GM23338 (cell line): ENCODE measurements at regions not wholly inside any gene's neighbourhood (a gene's known extent, or its start where the extent isn't known, plus 50 kb on each side); places are given as distances from the start of the nearest gene placed in this dataset.

Source experiments
- ATAC-seq: fragments of 200-7000 bp; cut with Tn5 transposase; 3 replicates; pipeline ENCODE4 v1.9.1; 2020
- DNase-seq: peaks from one replicate; pipeline ENCODE4 v3.0.0-alpha.2; 2015; ENCODE audit warnings: low spot score
- H2AFZ ChIP-seq: fragments of 200-600 bp; sonication (generic); 2 replicates; pipeline ENCODE4 v1.8.0; 2016; ENCODE audit warnings: antibody characterized with exemption, mild to moderate bottlenecking, moderate library complexity
- H3F3A ChIP-seq: fragments of 200-600 bp; sonication (generic); replicated peaks from 2 replicates; pipeline ENCODE4 v1.8.0; 2017; ENCODE audit warnings: antibody characterized with exemption, mixed run types, low read depth
- H3K27ac ChIP-seq: fragments of 200-600 bp; sonication (generic); 2 replicates; pipeline ENCODE4 v1.6.1; 2016; ENCODE audit warnings: low read depth
- H3K27me3 ChIP-seq: fragments of 200-600 bp; sonication (generic); 2 replicates; pipeline ENCODE4 v1.8.0; 2016; ENCODE audit warnings: mild to moderate bottlenecking, mixed run types, moderate library complexity; ENCODE audit not compliant: insufficient read depth
- H3K36me3 ChIP-seq: fragments of 200-600 bp; sonication (generic); 2 replicates; pipeline ENCODE4 v1.8.0; 2016; ENCODE audit warnings: mild to moderate bottlenecking; ENCODE audit not compliant: insufficient read depth
- H3K4me1 ChIP-seq: fragments of 200-600 bp; sonication (generic); 2 replicates; pipeline ENCODE4 v1.8.0; 2016; ENCODE audit warnings: mild to moderate bottlenecking, moderate library complexity; ENCODE audit not compliant: insufficient read depth
- H3K4me2 ChIP-seq: fragments of 200-600 bp; sonication (generic); 2 replicates; pipeline ENCODE4 v1.7.1; 2017; ENCODE audit warnings: mixed run types
- H3K4me3 ChIP-seq: fragments of 200-600 bp; sonication (generic); 2 replicates; pipeline ENCODE4 v1.6.1; 2016; ENCODE audit warnings: mixed run types
- H3K79me2 ChIP-seq: fragments of 200-600 bp; sonication (generic); replicated peaks from 2 replicates; pipeline ENCODE4 v1.8.0; 2017; ENCODE audit warnings: mild to moderate bottlenecking; ENCODE audit not compliant: insufficient read depth
- H3K9me2 ChIP-seq: fragments of 200-600 bp; sonication (generic); 2 replicates; pipeline ENCODE4 v1.8.0; 2017; ENCODE audit not compliant: insufficient read depth
- H4K20me1 ChIP-seq: fragments of 200-600 bp; sonication (generic); replicated peaks from 2 replicates; pipeline ENCODE4 v1.8.0; 2017; ENCODE audit warnings: mild to moderate bottlenecking; ENCODE audit not compliant: insufficient read depth
- H3K27ac Mint-ChIP-seq: 2 replicates; pipeline ENCODE4 v1.8.0; 2020; ENCODE audit warnings: inconsistent platforms, mild to moderate bottlenecking, moderate library complexity, mixed read lengths
- H3K27me3 Mint-ChIP-seq: 3 replicates; pipeline ENCODE4 v1.8.0; 2022; ENCODE audit warnings: low read depth, mild to moderate bottlenecking, moderate library complexity, mixed read lengths, inconsistent platforms; ENCODE audit not compliant: insufficient read depth, poor library complexity
- H3K36me3 Mint-ChIP-seq: 3 replicates; pipeline ENCODE4 v1.8.0; 2021; ENCODE audit warnings: low read depth, mild to moderate bottlenecking, inconsistent platforms, moderate library complexity, mixed read lengths
- H3K4me1 Mint-ChIP-seq: 3 replicates; pipeline ENCODE4 v1.8.0; 2020; ENCODE audit warnings: mild to moderate bottlenecking, inconsistent platforms, mixed read lengths
- H3K4me3 Mint-ChIP-seq: 3 replicates; pipeline ENCODE4 v1.8.0; 2021; ENCODE audit warnings: moderate library complexity, mild to moderate bottlenecking, inconsistent platforms, mixed read lengths
- H3K9me3 Mint-ChIP-seq: 3 replicates; pipeline ENCODE4 v1.8.0; 2020; ENCODE audit warnings: moderate library complexity, mild to moderate bottlenecking, inconsistent platforms, mixed read lengths
- CREB1 ChIP-seq: fragments of 250-450 bp; sonication (Bioruptor Pico); IDR thresholded peaks from 2 replicates; pipeline ENCODE4 v1.5.0; 2020; ENCODE audit warnings: low read depth, mild to moderate bottlenecking, moderate library complexity
- EZH2 ChIP-seq: fragments of 200-600 bp; sonication (generic); IDR thresholded peaks from one replicate; pipeline ENCODE4 v1.8.0; 2017; ENCODE audit warnings: antibody characterized with exemption, mild to moderate bottlenecking, low read depth; ENCODE audit not compliant: unreplicated experiment
- ZNF114 ChIP-seq: fragments of 250-450 bp; sonication (Bioruptor Pico); IDR thresholded peaks from 2 replicates; pipeline ENCODE4 v1.5.0; 2020; ENCODE audit warnings: mild to moderate bottlenecking, moderate library complexity
- TF ChIP-seq, protein P1 (sequence below): fragments of 250-450 bp; sonication (Bioruptor Pico); IDR thresholded peaks from 2 replicates; pipeline ENCODE4 v1.5.0; 2020; ENCODE audit warnings: mild to moderate bottlenecking, moderate library complexity
- TF ChIP-seq, protein P2 (sequence below): IDR thresholded peaks from 2 replicates; pipeline ENCODE4 v1.6.1; 2016; ENCODE audit warnings: antibody characterized with exemption
- TF ChIP-seq, protein P3 (sequence below): IDR thresholded peaks from one replicate; pipeline ENCODE4 v1.6.1; 2018; ENCODE audit warnings: antibody characterized with exemption; ENCODE audit not compliant: unreplicated experiment

DNA sequence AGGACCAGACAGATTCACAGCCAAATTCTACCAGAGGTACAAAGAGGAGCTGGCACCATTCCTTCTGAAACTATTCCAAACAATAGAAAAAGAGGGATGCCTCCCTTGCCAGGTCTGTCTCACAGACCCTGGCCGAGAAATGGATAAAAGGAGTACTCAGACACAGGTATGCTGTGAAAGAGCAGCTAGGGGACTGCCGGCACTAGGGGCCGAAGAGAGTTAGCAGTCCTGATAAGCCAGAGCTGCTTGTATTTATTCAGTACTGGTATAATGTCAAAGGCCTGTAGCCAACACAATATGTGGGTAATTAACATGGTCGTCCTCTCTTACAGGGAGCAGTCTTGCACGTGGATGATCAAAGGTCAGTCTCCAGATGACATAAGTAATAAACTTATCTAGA is 1042.1 kb upstream of the LCORL start (continued):
- TF ChIP-seq, protein P1, sequence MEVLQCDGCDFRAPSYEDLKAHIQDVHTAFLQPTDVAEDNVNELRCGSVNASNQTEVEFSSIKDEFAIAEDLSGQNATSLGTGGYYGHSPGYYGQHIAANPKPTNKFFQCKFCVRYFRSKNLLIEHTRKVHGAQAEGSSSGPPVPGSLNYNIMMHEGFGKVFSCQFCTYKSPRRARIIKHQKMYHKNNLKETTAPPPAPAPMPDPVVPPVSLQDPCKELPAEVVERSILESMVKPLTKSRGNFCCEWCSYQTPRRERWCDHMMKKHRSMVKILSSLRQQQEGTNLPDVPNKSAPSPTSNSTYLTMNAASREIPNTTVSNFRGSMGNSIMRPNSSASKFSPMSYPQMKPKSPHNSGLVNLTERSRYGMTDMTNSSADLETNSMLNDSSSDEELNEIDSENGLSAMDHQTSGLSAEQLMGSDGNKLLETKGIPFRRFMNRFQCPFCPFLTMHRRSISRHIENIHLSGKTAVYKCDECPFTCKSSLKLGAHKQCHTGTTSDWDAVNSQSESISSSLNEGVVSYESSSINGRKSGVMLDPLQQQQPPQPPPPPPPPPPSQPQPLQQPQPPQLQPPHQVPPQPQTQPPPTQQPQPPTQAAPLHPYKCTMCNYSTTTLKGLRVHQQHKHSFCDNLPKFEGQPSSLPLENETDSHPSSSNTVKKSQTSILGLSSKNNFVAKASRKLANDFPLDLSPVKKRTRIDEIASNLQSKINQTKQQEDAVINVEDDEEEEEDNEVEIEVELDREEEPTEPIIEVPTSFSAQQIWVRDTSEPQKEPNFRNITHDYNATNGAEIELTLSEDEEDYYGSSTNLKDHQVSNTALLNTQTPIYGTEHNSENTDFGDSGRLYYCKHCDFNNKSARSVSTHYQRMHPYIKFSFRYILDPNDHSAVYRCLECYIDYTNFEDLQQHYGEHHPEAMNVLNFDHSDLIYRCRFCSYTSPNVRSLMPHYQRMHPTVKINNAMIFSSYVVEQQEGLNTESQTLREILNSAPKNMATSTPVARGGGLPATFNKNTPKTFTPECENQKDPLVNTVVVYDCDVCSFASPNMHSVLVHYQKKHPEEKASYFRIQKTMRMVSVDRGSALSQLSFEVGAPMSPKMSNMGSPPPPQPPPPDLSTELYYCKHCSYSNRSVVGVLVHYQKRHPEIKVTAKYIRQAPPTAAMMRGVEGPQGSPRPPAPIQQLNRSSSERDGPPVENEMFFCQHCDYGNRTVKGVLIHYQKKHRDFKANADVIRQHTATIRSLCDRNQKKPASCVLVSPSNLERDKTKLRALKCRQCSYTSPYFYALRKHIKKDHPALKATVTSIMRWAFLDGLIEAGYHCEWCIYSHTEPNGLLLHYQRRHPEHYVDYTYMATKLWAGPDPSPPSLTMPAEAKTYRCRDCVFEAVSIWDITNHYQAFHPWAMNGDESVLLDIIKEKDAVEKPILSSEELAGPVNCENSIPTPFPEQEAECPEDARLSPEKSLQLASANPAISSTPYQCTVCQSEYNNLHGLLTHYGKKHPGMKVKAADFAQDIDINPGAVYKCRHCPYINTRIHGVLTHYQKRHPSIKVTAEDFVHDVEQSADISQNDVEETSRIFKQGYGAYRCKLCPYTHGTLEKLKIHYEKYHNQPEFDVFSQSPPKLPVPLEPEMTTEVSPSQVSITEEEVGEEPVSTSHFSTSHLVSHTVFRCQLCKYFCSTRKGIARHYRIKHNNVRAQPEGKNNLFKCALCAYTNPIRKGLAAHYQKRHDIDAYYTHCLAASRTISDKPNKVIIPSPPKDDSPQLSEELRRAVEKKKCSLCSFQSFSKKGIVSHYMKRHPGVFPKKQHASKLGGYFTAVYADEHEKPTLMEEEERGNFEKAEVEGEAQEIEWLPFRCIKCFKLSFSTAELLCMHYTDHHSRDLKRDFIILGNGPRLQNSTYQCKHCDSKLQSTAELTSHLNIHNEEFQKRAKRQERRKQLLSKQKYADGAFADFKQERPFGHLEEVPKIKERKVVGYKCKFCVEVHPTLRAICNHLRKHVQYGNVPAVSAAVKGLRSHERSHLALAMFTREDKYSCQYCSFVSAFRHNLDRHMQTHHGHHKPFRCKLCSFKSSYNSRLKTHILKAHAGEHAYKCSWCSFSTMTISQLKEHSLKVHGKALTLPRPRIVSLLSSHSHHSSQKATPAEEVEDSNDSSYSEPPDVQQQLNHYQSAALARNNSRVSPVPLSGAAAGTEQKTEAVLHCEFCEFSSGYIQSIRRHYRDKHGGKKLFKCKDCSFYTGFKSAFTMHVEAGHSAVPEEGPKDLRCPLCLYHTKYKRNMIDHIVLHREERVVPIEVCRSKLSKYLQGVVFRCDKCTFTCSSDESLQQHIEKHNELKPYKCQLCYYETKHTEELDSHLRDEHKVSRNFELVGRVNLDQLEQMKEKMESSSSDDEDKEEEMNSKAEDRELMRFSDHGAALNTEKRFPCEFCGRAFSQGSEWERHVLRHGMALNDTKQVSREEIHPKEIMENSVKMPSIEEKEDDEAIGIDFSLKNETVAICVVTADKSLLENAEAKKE: no peak
- TF ChIP-seq CREB1 (CRISPR knock-in tag): no peak
- no peak for TF ChIP-seq EZH2
- TF ChIP-seq, protein P2, sequence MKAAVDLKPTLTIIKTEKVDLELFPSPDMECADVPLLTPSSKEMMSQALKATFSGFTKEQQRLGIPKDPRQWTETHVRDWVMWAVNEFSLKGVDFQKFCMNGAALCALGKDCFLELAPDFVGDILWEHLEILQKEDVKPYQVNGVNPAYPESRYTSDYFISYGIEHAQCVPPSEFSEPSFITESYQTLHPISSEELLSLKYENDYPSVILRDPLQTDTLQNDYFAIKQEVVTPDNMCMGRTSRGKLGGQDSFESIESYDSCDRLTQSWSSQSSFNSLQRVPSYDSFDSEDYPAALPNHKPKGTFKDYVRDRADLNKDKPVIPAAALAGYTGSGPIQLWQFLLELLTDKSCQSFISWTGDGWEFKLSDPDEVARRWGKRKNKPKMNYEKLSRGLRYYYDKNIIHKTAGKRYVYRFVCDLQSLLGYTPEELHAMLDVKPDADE: no peak
- no peak for TF ChIP-seq ZNF114 (CRISPR knock-in tag)

DNA sequence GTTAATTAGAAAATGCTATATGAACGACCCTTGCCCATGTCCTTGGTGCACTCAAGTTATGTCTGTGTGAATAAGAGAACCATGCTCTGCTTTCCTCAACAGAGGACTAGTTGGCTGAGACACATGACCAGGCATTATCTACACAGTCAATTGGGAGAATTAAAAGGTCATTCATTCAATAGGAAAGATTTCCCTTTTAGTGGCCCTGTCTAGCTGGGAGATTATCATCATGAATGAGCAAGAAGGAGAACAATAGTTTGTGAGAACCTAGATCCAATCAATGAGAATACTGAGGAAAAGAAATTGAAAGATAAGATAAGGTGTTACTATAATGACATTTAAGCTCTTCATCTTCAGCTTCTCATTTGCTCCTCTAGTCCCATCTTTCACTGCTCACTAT is 1033.4 kb upstream of the LCORL start:
- Histone ChIP-seq H3K79me2 (no peaks in the 10 kb centered on the region), H3K4me1 (0 out of 2 replicates have a peak, but pooled peaks cover 5% of the 10 kb centered on the region), H3K4me3 (no peak overlapping the region), H4K20me1 (no peaks in the 10 kb centered on the region), H3K36me3 (no peaks in the 10 kb centered on the region), H3K4me2 (no peak overlapping the region), H3F3A (no peaks in the 10 kb centered on the region), H3K27me3 (no peaks in the 10 kb centered on the region), H2AFZ (no peak overlapping the region), H3K9me2 (no peaks in the 10 kb centered on the region), H3K27ac (no peak overlapping the region)
- H3K27me3 Mint-ChIP-seq: peaks cover 1% of the 10 kb centered on the region
- peaks cover 5% of the 10 kb centered on the region; the same call in 1 of the 3 replicates for H3K36me3 Mint-ChIP-seq
- no peak overlapping the region for H3K4me3 Mint-ChIP-seq
- H3K27ac Mint-ChIP-seq: no peak overlapping the region
- TF ChIP-seq, protein P3, sequence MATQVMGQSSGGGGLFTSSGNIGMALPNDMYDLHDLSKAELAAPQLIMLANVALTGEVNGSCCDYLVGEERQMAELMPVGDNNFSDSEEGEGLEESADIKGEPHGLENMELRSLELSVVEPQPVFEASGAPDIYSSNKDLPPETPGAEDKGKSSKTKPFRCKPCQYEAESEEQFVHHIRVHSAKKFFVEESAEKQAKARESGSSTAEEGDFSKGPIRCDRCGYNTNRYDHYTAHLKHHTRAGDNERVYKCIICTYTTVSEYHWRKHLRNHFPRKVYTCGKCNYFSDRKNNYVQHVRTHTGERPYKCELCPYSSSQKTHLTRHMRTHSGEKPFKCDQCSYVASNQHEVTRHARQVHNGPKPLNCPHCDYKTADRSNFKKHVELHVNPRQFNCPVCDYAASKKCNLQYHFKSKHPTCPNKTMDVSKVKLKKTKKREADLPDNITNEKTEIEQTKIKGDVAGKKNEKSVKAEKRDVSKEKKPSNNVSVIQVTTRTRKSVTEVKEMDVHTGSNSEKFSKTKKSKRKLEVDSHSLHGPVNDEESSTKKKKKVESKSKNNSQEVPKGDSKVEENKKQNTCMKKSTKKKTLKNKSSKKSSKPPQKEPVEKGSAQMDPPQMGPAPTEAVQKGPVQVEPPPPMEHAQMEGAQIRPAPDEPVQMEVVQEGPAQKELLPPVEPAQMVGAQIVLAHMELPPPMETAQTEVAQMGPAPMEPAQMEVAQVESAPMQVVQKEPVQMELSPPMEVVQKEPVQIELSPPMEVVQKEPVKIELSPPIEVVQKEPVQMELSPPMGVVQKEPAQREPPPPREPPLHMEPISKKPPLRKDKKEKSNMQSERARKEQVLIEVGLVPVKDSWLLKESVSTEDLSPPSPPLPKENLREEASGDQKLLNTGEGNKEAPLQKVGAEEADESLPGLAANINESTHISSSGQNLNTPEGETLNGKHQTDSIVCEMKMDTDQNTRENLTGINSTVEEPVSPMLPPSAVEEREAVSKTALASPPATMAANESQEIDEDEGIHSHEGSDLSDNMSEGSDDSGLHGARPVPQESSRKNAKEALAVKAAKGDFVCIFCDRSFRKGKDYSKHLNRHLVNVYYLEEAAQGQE: no peak
- peaks cover 7% of the 10 kb centered on the region for H3K4me1 Mint-ChIP-seq
- DNase-seq: no peak
- H3K9me3 Mint-ChIP-seq: peaks cover 5% of the 10 kb centered on the region; the same call in 2 of the 3 replicates
- no peak for ATAC-seq
